ENCODE measurements at regions not wholly inside any gene's neighbourhood (a gene's known extent, or its start where the extent isn't known, plus 50 kb on each side); places are given as distances from the start of the nearest gene placed in this dataset.

GRCh38 chr15:47304656-47305055 lies 412.6 kb upstream of the SEMA6D start:
- Histone ChIP-seq H3K4me3 (ENCODE audit: extremely low read depth in 1 of 4, insufficient read depth in 2 of 4, low read depth in 3 of 4, low read length in 4 of 4) (no peak overlapping the region), H2BK20ac (ENCODE audit: low read length) (no peak overlapping the region), H2BK120ac (replicated peaks; ENCODE audit: low read depth, low read length) (no peak overlapping the region), H3K79me1 (ENCODE audit: low read depth, low read length) (no peaks in the 10 kb centered on the region), H3K27ac (ENCODE audit: low read depth, low read length) (no peak overlapping the region), H2AK5ac (ENCODE audit: low read depth, low read length) (no peak overlapping the region), H3K27me3 (replicated peaks in 1 of 4; ENCODE audit: control insufficient read depth in 3 of 4, extremely low read depth in 1 of 4, insufficient read depth in 3 of 4, low read length in 3 of 4) (no peaks in the 10 kb centered on the region), H3K56ac (replicated peaks; ENCODE audit: insufficient read length, low read depth, low read length) (no peak overlapping the region), H2BK5ac (ENCODE audit: low read depth, low read length) (no peak overlapping the region), H3K4me1 (replicated peaks in 1 of 4; ENCODE audit: control insufficient read depth in 3 of 4, insufficient read depth in 4 of 4, low read length in 3 of 4) (0 out of 7 replicates have a peak, but pooled peaks cover 0 to 3% (median 0%) of the 10 kb centered on the region in 4 experiments), H2BK15ac (ENCODE audit: low read length) (no peak overlapping the region), H3K4ac (replicated peaks; ENCODE audit: insufficient read length, low read depth, low read length) (no peak overlapping the region), H3K9ac (replicated peaks in 1 of 4; ENCODE audit: extremely low read depth in 1 of 4, low read depth in 3 of 4, low read length in 3 of 4) (no peak overlapping the region), H3K36me3 (ENCODE audit: control insufficient read depth in 2 of 4, insufficient read depth in 4 of 4, low read length in 3 of 4) (no peaks in the 10 kb centered on the region), H3K18ac (ENCODE audit: extremely low read depth, low read length) (no peak overlapping the region), H4K5ac (ENCODE audit: insufficient read length, low read depth, low read length) (no peak overlapping the region), H4K91ac (replicated peaks; ENCODE audit: insufficient read length, low read length) (no peak overlapping the region), H2AFZ (ENCODE audit: low read length) (no peak overlapping the region), H3K79me2 (ENCODE audit: control insufficient read depth in 1 of 2, insufficient read depth in 2 of 2, low read length in 2 of 2) (no peaks in the 10 kb centered on the region), H4K20me1 (replicated peaks in 1 of 2; ENCODE audit: control insufficient read depth in 1 of 2, insufficient read depth in 2 of 2, low read length in 2 of 2) (no peaks in the 10 kb centered on the region), H3K23ac (ENCODE audit: insufficient read length) (no peak overlapping the region), H3K23me2 (ENCODE audit: low read depth, low read length) (no peaks in the 10 kb centered on the region), H2BK12ac (ENCODE audit: low read depth, low read length) (no peak overlapping the region), H3K4me2 (ENCODE audit: insufficient read depth in 1 of 2, low read depth in 2 of 2, low read length in 2 of 2) (no peak overlapping the region), H3K9me3 (ENCODE audit: insufficient read depth in 2 of 2, low read depth in 1 of 2, low read length in 1 of 2) (no peaks in the 10 kb centered on the region), H4K8ac (ENCODE audit: extremely low read depth, insufficient read depth, low read length) (no peak overlapping the region), H3K14ac (ENCODE audit: insufficient read length) (no peak overlapping the region)
- POLR2A ChIA-PET (ENCODE audit: partially characterized antibody): no interaction called here
- CTCF ChIA-PET (ENCODE audit: partially characterized antibody): no interaction called here
- TF ChIP-seq KDM5A (IDR thresholded peaks at IDR 0.05; ENCODE audit: low read length) (no peak), SIX5 (IDR thresholded peaks at IDR 0.05; ENCODE audit: low read depth, low read length) (no peak), SIRT6 (IDR thresholded peaks at IDR 0.05; ENCODE audit: low read length) (no peak), BRCA1 (IDR thresholded peaks at IDR 0.05; ENCODE audit: low read depth, low read length) (no peak), POLR2A (IDR thresholded peaks at IDR 0.05; ENCODE audit: control extremely low read depth in 1 of 2, low read depth in 2 of 2, low read length in 2 of 2) (no peak), FOSL1 (IDR thresholded peaks at IDR 0.05; ENCODE audit: insufficient read depth, low read depth, low read length) (no peak), HDAC2 (IDR thresholded peaks at IDR 0.05; ENCODE audit: borderline replicate concordance in 1 of 2, low read depth in 2 of 2, low read length in 2 of 2) (no peak), POU5F1 (IDR thresholded peaks at IDR 0.05; ENCODE audit: low read depth, low read length) (no peak), RFX5 (IDR thresholded peaks at IDR 0.05; ENCODE audit: borderline replicate concordance, low read depth, low read length) (no peak), BCL11A (IDR thresholded peaks at IDR 0.05; ENCODE audit: low read depth in 2 of 2, low read length in 2 of 2) (no peak), ZNF274 (IDR thresholded peaks at IDR 0.05; ENCODE audit: borderline replicate concordance, extremely low read depth, low read length) (no peak), CREB1 (IDR thresholded peaks at IDR 0.05) (no peak), SAP30 (IDR thresholded peaks at IDR 0.05; ENCODE audit: insufficient read depth, insufficient replicate concordance, low read length) (no peak), JUN (IDR thresholded peaks at IDR 0.05; ENCODE audit: low read depth, low read length) (no peak), NRF1 (IDR thresholded peaks at IDR 0.05; ENCODE audit: low read depth, low read length) (no peak), MAFK (IDR thresholded peaks at IDR 0.05; ENCODE audit: low read depth, low read length) (no peak)
- no peak for FAIRE-seq
- DNase-seq (ENCODE audit: low read depth in 1 of 2, low spot score in 2 of 2): no peak

Data from H1 (cell line).